ENCODE measurements at regions not wholly inside any gene's neighbourhood (a gene's known extent, or its start where the extent isn't known, plus 50 kb on each side); places are given as distances from the start of the nearest gene placed in this dataset.

DNA sequence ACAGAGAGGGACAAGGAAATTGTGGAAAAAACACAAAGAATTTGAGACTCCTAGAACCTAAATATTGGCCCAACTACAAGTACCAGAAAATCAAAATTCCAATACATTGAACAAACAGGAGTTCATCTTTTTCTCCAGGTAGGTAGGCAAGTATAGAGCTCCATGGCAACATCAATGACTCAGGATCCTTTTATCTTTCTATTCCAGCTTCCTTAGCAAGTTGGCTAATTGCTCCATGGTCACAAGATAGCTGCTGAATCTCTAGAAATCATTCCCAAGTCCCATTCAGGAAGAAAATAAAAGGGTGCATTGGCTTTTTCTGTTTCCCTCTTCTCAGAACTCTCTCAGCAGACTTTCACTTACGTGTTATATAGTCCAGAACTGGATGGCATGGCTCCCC is 117.9 kb upstream of the MAN2A1 start:
- DNase-seq (no peak), ATAC-seq (no peak)
- H3K4me3 ChIP-seq (ENCODE audit: low read length): no peak overlapping the region
- H3K9me2 ChIP-seq (replicated peaks; ENCODE audit: low read length): no peaks in the 10 kb centered on the region
- no TSS peak for BruUV-seq (replicated peaks)
- no peak overlapping the region for H3K4me2 ChIP-seq (ENCODE audit: low read length)
- TF ChIP-seq EZH2phosphoT487 (IDR thresholded peaks at IDR 0.05; ENCODE audit: borderline replicate concordance, low read length) (no peak), EZH2 (IDR thresholded peaks at IDR 0.05; ENCODE audit: low read length, unreplicated experiment) (no peak)
- TF ChIP-seq, protein P1, sequence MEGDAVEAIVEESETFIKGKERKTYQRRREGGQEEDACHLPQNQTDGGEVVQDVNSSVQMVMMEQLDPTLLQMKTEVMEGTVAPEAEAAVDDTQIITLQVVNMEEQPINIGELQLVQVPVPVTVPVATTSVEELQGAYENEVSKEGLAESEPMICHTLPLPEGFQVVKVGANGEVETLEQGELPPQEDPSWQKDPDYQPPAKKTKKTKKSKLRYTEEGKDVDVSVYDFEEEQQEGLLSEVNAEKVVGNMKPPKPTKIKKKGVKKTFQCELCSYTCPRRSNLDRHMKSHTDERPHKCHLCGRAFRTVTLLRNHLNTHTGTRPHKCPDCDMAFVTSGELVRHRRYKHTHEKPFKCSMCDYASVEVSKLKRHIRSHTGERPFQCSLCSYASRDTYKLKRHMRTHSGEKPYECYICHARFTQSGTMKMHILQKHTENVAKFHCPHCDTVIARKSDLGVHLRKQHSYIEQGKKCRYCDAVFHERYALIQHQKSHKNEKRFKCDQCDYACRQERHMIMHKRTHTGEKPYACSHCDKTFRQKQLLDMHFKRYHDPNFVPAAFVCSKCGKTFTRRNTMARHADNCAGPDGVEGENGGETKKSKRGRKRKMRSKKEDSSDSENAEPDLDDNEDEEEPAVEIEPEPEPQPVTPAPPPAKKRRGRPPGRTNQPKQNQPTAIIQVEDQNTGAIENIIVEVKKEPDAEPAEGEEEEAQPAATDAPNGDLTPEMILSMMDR (conservative IDR thresholded peaks at IDR 0.05; ENCODE audit: low read depth, low read length): no peak
- no peaks in the 10 kb centered on the region for H3K4me1 ChIP-seq (ENCODE audit: insufficient read depth, low read length)
- no peak overlapping the region for H3K27ac ChIP-seq (ENCODE audit: low read length)
- H2AFZ ChIP-seq (ENCODE audit: low read length): no peak overlapping the region
- H3F3A ChIP-seq (ENCODE audit: low read length, unreplicated experiment): no peaks in the 10 kb centered on the region
- H3K36me3 ChIP-seq (ENCODE audit: low read depth, low read length): no peaks in the 10 kb centered on the region
- no peaks in the 10 kb centered on the region for H3K27me3 ChIP-seq (ENCODE audit: low read length)
- H4K20me1 ChIP-seq (ENCODE audit: low read length): no peaks in the 10 kb centered on the region
- ChIA-PET CTCF (no interaction called here), POLR2A (ENCODE audit: unreplicated experiment) (no interaction called here)
- no peaks in the 10 kb centered on the region for H3K9me3 ChIP-seq (ENCODE audit: low read length)
- no peaks in the 10 kb centered on the region for H3K79me2 ChIP-seq (ENCODE audit: low read length)
- no peak overlapping the region for H3K9ac ChIP-seq (ENCODE audit: low read length)
- intact Hi-C loops (cut with micrococcal nuclease): no loop called here

DNA sequence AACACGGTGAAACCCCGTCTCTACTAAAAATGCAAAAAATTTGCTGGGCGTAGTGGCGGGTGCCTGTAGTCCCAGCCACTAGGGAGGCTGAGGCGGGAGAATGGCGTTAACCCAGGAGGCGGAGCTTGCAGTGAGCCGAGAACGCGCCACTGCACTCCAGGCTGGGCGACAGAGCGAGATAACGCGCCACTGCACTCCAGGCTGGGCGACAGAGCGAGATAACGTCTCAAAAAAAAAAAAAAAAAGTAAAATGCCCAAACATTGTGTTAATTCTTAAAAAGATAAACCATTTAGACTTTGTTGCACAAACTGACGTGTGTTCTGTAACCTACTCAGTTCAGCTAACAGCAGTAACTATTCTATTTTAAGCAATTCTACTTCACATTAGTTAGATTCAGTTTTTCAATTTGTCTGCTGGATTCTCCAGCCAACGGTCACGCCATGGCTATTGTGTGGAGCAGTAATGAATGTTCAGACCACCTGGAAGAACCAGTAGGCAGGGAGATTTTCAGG is 119.3 kb upstream of the MAN2A1 start:
- POLR2A ChIA-PET (ENCODE audit: unreplicated experiment): no interaction called here
- no peaks in the 10 kb centered on the region for H3K79me2 ChIP-seq (ENCODE audit: low read length)
- intact Hi-C loops (cut with micrococcal nuclease): no loop called here
- CTCF ChIA-PET: no interaction called here
- no peak overlapping the region for H3K4me2 ChIP-seq (ENCODE audit: low read length)
- H3F3A ChIP-seq (ENCODE audit: low read length, unreplicated experiment): no peaks in the 10 kb centered on the region
- H3K27me3 ChIP-seq (ENCODE audit: low read length): no peaks in the 10 kb centered on the region
- H3K27ac ChIP-seq (ENCODE audit: low read length): no peak overlapping the region
- DNase-seq (no peak), ATAC-seq (no peak)
- no peaks in the 10 kb centered on the region for H4K20me1 ChIP-seq (ENCODE audit: low read length)
- TF ChIP-seq EZH2phosphoT487 (IDR thresholded peaks at IDR 0.05; ENCODE audit: borderline replicate concordance, low read length): no peak
- TF ChIP-seq EZH2 (IDR thresholded peaks at IDR 0.05; ENCODE audit: low read length, unreplicated experiment): no peak
- TF ChIP-seq, protein P1 (conservative IDR thresholded peaks at IDR 0.05; ENCODE audit: low read depth, low read length): no peak
- H3K9me2 ChIP-seq (replicated peaks; ENCODE audit: low read length): no peaks in the 10 kb centered on the region
- no peaks in the 10 kb centered on the region for H3K4me1 ChIP-seq (ENCODE audit: insufficient read depth, low read length)
- H3K36me3 ChIP-seq (ENCODE audit: low read depth, low read length): no peaks in the 10 kb centered on the region
- no peak overlapping the region for H3K4me3 ChIP-seq (ENCODE audit: low read length)
- H2AFZ ChIP-seq (ENCODE audit: low read length): no peak overlapping the region
- no TSS peak for BruUV-seq (replicated peaks)
- H3K9me3 ChIP-seq (ENCODE audit: low read length): no peaks in the 10 kb centered on the region
- no peak overlapping the region for H3K9ac ChIP-seq (ENCODE audit: low read length)

DNA sequence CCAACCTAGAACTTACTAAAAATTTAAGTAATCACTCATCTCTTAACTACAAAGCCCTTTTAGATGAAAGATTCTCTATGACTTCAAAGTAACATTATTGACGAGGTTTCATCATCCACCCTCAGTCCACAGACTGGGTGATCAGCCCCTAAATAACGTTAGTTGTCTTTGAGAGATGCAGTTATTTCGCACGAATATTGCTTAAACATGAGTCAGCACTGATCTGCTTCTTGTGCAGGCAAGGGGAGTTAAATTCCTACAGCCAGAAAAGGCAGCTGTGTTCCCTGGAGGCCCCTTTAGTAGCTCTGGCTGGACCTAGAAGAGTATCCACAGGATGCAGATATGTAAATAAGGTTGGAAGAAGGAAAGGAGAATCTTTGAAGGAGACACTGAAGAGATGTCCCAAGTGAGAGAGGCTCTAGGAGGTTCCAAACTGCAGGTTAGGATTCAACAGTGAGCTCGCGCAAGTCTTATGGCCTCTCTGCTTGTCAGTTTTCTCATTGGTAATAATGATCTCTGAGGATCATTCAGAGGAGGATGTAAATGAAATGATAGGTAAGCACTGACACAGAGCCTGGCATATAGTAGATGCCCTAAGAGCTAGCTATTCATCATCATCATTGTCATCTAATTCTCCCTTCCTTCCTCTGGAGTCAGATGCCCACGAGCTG is 122.2 kb upstream of the MAN2A1 start:
- H3K9me3 ChIP-seq (ENCODE audit: low read length): no peaks in the 10 kb centered on the region
- H3K9me2 ChIP-seq (replicated peaks; ENCODE audit: low read length): no peaks in the 10 kb centered on the region
- intact Hi-C loops (cut with micrococcal nuclease): no loop called here
- no peak overlapping the region for H3K9ac ChIP-seq (ENCODE audit: low read length)
- TF ChIP-seq, protein P1 (conservative IDR thresholded peaks at IDR 0.05; ENCODE audit: low read depth, low read length): no peak
- no peak for TF ChIP-seq EZH2 (IDR thresholded peaks at IDR 0.05; ENCODE audit: low read length, unreplicated experiment)
- no peak for TF ChIP-seq EZH2phosphoT487 (IDR thresholded peaks at IDR 0.05; ENCODE audit: borderline replicate concordance, low read length)
- no peaks in the 10 kb centered on the region for H3K27me3 ChIP-seq (ENCODE audit: low read length)
- no peaks in the 10 kb centered on the region for H3K79me2 ChIP-seq (ENCODE audit: low read length)
- H2AFZ ChIP-seq (ENCODE audit: low read length): no peak overlapping the region
- no TSS peak for BruUV-seq (replicated peaks)
- H3K4me1 ChIP-seq (ENCODE audit: insufficient read depth, low read length): no peaks in the 10 kb centered on the region
- ChIA-PET CTCF (no interaction called here), POLR2A (ENCODE audit: unreplicated experiment) (no interaction called here)
- no peak overlapping the region for H3K27ac ChIP-seq (ENCODE audit: low read length)
- no peaks in the 10 kb centered on the region for H3F3A ChIP-seq (ENCODE audit: low read length, unreplicated experiment)
- H3K4me2 ChIP-seq (ENCODE audit: low read length): no peak overlapping the region
- no peaks in the 10 kb centered on the region for H3K36me3 ChIP-seq (ENCODE audit: low read depth, low read length)
- no peak for ATAC-seq
- no peak overlapping the region for H3K4me3 ChIP-seq (ENCODE audit: low read length)
- no peak for DNase-seq
- no peaks in the 10 kb centered on the region for H4K20me1 ChIP-seq (ENCODE audit: low read length)

Data from PC-3 (cell line).